ENCODE measurements at regions not wholly inside any gene's neighbourhood (a gene's known extent, or its start where the extent isn't known, plus 50 kb on each side); places are given as distances from the start of the nearest gene placed in this dataset.

GRCh38 chr5:92455011-92455410, 1071.9 kb upstream of the ARRDC3 start:
- no peak for TF ChIP-seq CHD2 (IDR thresholded peaks at IDR 0.05; ENCODE audit: borderline replicate concordance, low read depth, low read length)
- no peak for TF ChIP-seq SMC3 (IDR thresholded peaks at IDR 0.05; ENCODE audit: borderline replicate concordance, low read length)
- TF ChIP-seq EED (IDR thresholded peaks at IDR 0.05; ENCODE audit: low read depth): peak; percentile 47; the same call in 1 of the 2 replicates
- TF ChIP-seq CTCF (IDR thresholded peaks at IDR 0.05 in 2 of 3, conservative IDR thresholded peaks at IDR 0.05 in 1 of 3; ENCODE audit: control insufficient read depth in 2 of 3, extremely low read depth in 1 of 3, insufficient read depth in 1 of 3, low read depth in 3 of 3, low read length in 3 of 3): no peak
- TF ChIP-seq ZNF592 (IDR thresholded peaks at IDR 0.05): no peak
- 0 out of 2 replicates have a peak, but pooled peaks have one; percentile 3 for TF ChIP-seq RAD21 (IDR thresholded peaks at IDR 0.05; ENCODE audit: insufficient read depth, low read depth, low read length)
- TF ChIP-seq EP300 (IDR thresholded peaks at IDR 0.05; ENCODE audit: borderline replicate concordance in 1 of 2, control insufficient read depth in 1 of 2, low read depth in 2 of 2, low read length in 2 of 2): peak; percentile 66 to 88
- TF ChIP-seq CBX3 (IDR thresholded peaks at IDR 0.05; ENCODE audit: borderline replicate concordance, low read depth): no peak
- no peak for TF ChIP-seq EZH2 (IDR thresholded peaks at IDR 0.05; ENCODE audit: borderline replicate concordance, control insufficient read depth, low read depth, low read length)
- no peak for TF ChIP-seq SP1 (IDR thresholded peaks at IDR 0.05; ENCODE audit: low read depth, low read length)
- TF ChIP-seq BHLHE40 (IDR thresholded peaks at IDR 0.05; ENCODE audit: borderline replicate concordance in 1 of 2, low read depth in 2 of 2, low read length in 1 of 2): no peak
- TF ChIP-seq POLR2A (IDR thresholded peaks at IDR 0.05; ENCODE audit: low read depth, low read length): no peak

Data from GM12878 (cell line).